Karpas-422 (cell line): ENCODE measurements at regions not wholly inside any gene's neighbourhood (a gene's known extent, or its start where the extent isn't known, plus 50 kb on each side); places are given as distances from the start of the nearest gene placed in this dataset.
"Not testable (repeated sequence)": the region's sequence is repeated elsewhere in the genome, so short reads cannot be mapped to it uniquely, and the experiment has no call there.

Experiments
- DNase-seq: peaks from one replicate; pipeline ENCODE4 v3.0.0-alpha.2; 2015
- H2AFZ ChIP-seq: fragments of 200-600 bp; sonication (generic); 2 replicates; pipeline ENCODE4 v1.6.1; 2014; ENCODE audit warnings: antibody characterized with exemption, low read length, mixed read lengths
- H3K27ac ChIP-seq: fragments of 200-600 bp; sonication (generic); 2 replicates; pipeline ENCODE4 v1.5.1; 2014; ENCODE audit warnings: mild to moderate bottlenecking, low read length, moderate library complexity
- H3K27me3 ChIP-seq: fragments of 200-600 bp; sonication (generic); 2 replicates; pipeline ENCODE4 v1.6.1; 2014; ENCODE audit warnings: low read length, mixed read lengths
- H3K36me3 ChIP-seq: fragments of 200-600 bp; sonication (generic); 2 replicates; pipeline ENCODE4 v1.6.1; 2014; ENCODE audit warnings: low read length, mixed read lengths; ENCODE audit not compliant: insufficient read depth
- H3K4me1 ChIP-seq: fragments of 200-600 bp; sonication (generic); 2 replicates; pipeline ENCODE4 v1.6.1; 2014; ENCODE audit warnings: mild to moderate bottlenecking, low read length, mixed read lengths
- H3K4me2 ChIP-seq: fragments of 200-600 bp; sonication (generic); 2 replicates; pipeline ENCODE4 v1.6.1; 2014; ENCODE audit warnings: low read length, low read depth, mild to moderate bottlenecking; ENCODE audit not compliant: poor library complexity, severe bottlenecking
- H3K4me3 ChIP-seq: fragments of 200-600 bp; sonication (generic); 2 replicates; pipeline ENCODE4 v1.5.1; 2014; ENCODE audit warnings: mild to moderate bottlenecking, antibody characterized with exemption, low read length, mixed read lengths
- H3K79me2 ChIP-seq: fragments of 200-600 bp; sonication (generic); 2 replicates; pipeline ENCODE4 v1.6.1; 2014; ENCODE audit warnings: mild to moderate bottlenecking, low read length, mixed read lengths
- H3K9ac ChIP-seq: fragments of 200-600 bp; sonication (generic); 2 replicates; pipeline ENCODE4 v1.6.0; 2014; ENCODE audit warnings: low read length
- H3K9me2 ChIP-seq: fragments of 200-600 bp; sonication (generic), shearing (Covaris generic); replicated peaks from 2 replicates; pipeline ENCODE4 v1.6.0; 2014; ENCODE audit warnings: mild to moderate bottlenecking, low read length, moderate library complexity; ENCODE audit not compliant: insufficient read depth
- H3K9me3 ChIP-seq: fragments of 300-700, 200-600 bp; sonication (generic); 2 replicates; pipeline ENCODE4 v1.6.1; 2014; ENCODE audit warnings: low read length, mixed read lengths
- H4K20me1 ChIP-seq: fragments of 200-600 bp; sonication (generic); 2 replicates; pipeline ENCODE4 v1.6.1; 2014; ENCODE audit warnings: mild to moderate bottlenecking, antibody characterized with exemption, low read length, low read depth; ENCODE audit not compliant: insufficient read depth

DNA sequence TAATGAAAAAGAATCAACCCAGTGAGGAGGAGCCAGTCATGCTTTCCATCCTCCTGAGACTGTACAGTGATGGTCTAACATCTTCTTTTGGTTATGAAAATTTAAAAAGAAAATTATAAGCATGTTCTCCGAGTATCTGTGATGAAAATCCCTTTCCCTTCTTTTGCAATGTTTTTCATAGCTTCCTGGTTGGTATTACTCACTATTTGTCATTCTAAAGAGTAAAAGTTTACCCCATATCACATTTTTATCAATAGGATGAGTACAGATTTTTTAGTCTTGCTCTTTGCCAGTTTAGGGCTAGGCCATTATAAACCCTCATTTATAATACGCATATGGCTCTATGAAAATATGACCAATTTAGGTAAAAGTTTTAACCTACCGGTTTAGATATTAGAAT, 564.1 kb downstream of the SUCLG1 start:
- no peaks in the 10 kb centered on the region for H3K27me3 ChIP-seq
- no peak overlapping the region for H3K4me3 ChIP-seq
- peaks cover 6% of the 10 kb centered on the region for H3K9me2 ChIP-seq
- no peaks in the 10 kb centered on the region for H3K36me3 ChIP-seq
- no peaks in the 10 kb centered on the region for H3K79me2 ChIP-seq
- H4K20me1 ChIP-seq = no peaks in the 10 kb centered on the region
- H3K27ac ChIP-seq = no peak overlapping the region
- H2AFZ ChIP-seq = no peak overlapping the region
- H3K4me1 ChIP-seq = no peaks in the 10 kb centered on the region
- no peak for DNase-seq
- no peak overlapping the region for H3K4me2 ChIP-seq
- H3K9me3 ChIP-seq = 0 out of 2 replicates have a peak, but pooled peaks cover 3% of the 10 kb centered on the region
- H3K9ac ChIP-seq = no peak overlapping the region

DNA sequence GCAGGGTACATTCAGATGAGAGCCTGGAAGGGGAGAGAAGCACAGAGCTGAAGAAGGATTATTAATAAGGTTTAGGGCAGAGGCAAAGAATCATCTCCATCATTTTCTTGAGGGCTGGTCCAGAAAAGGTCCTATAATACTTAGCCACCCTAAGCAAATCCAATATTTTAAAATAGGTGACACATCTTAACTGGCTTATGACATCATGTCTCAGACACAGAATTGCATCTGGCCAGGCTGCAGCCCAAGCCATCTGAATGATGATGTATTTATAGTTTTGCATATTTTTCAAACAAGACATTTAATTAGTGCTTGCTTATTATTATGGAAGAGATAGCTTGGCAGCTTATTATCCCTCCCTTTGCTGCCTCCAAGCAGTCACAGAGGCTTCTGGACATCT, 571.3 kb downstream of the SUCLG1 start:
- Histone ChIP-seq H3K36me3 (no peaks in the 10 kb centered on the region), H3K9me3 (peaks cover 17% of the 10 kb centered on the region), H3K4me1 (no peaks in the 10 kb centered on the region), H3K4me3 (no peak overlapping the region), H3K9ac (no peak overlapping the region), H3K27ac (no peak overlapping the region), H3K9me2 (no peaks in the 10 kb centered on the region), H2AFZ (no peak overlapping the region), H3K27me3 (no peaks in the 10 kb centered on the region), H4K20me1 (no peaks in the 10 kb centered on the region), H3K79me2 (no peaks in the 10 kb centered on the region), H3K4me2 (no peak overlapping the region)
- DNase-seq = no peak

DNA sequence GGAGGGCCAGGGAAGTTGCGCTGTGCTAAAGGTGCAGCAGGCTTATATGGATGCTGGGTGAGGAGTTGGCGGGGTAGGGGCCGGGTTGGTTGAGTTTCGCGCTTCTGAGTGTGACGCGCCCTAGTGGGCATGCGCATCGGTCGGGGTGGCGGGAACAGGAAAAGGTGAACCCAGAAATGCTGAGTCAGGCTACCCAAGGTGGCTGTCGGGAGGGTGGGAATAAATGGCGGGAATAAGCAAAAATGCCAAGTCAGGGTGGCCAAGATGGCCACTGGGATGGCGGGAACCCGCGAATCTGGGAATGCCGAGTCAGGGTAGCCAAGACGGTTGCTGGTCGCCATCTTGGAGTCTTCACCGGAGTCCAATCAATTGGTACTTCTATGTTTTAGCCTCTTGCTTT, 580.0 kb downstream of the SUCLG1 start:
- Histone ChIP-seq H3K9ac (no peak overlapping the region), H3K36me3 (no peaks in the 10 kb centered on the region), H3K4me1 (no peaks in the 10 kb centered on the region), H3K9me2 (no peaks in the 10 kb centered on the region), H3K27me3 (no peaks in the 10 kb centered on the region), H3K9me3 (peaks cover 19% of the 10 kb centered on the region), H4K20me1 (no peaks in the 10 kb centered on the region), H3K79me2 (no peaks in the 10 kb centered on the region), H3K4me3 (no peak overlapping the region), H2AFZ (no peak overlapping the region), H3K4me2 (no peak overlapping the region), H3K27ac (no peak overlapping the region)
- DNase-seq = no peak

DNA sequence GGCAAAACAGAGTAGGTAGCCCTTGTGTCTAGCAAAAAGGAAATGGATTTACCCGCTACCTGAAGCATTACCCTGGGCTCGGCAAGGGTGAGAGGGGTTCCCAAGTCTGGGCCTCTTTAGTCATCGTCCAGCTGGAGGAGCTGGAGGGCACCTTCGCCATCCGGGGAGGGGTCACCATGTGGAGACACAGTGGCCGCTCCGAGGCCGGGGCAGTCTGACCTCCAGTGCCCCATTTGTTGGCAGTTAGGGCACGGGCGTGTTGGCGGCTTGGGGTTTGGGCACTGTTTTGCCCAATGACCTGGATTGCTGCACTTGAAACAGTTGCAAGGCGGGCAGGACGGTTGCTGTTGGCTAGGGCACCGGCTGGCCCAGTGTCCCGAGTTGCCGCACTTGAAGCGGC, 581.8 kb downstream of the SUCLG1 start:
- H2AFZ ChIP-seq, H3K79me2 ChIP-seq, H4K20me1 ChIP-seq, H3K27ac ChIP-seq, H3K36me3 ChIP-seq, H3K9me2 ChIP-seq, H3K4me2 ChIP-seq, DNase-seq, H3K27me3 ChIP-seq, H3K9ac ChIP-seq, H3K4me1 ChIP-seq, H3K4me3 ChIP-seq: not testable (repeated sequence)
- peaks cover 27% of the 10 kb centered on the region for H3K9me3 ChIP-seq

DNA sequence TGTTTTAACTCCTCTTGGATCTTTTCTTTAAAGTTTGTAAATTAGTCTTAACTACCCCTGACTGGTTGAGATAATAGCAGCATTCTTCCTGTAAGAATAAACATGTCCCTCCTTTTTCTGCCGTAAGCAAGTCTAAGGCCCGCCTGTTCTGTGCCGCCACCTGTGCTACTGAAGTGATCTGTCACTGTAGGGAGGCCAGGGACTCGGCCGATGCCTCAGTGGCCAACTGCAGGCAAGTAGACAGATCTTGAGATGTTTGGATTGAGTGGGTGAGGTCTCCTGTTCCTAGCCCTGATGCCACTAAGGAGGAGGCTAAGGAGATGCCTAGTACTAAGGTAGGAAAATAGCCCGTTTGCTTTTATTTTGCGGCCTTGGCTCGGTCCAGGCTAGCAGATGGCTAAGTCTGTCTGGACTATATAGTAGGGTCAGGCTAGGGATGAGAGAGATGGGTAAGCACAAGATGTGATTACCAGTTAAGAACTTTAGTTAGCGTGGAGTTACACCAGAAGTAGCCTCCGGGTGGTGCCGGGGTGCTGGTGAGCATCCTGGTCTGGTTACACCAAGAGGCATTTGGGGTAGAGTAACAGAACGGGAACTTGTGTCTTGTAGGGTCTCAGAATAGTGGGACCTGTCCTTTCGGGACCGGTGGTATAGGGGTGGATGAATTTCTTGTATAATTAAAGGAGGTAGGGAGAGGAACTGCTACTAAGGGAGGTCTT, 584.2 kb downstream of the SUCLG1 start:
- Histone ChIP-seq H3K27me3 (no peaks in the 10 kb centered on the region), H3K9ac (no peak overlapping the region), H3K4me1 (no peaks in the 10 kb centered on the region), H3K4me2 (no peak overlapping the region), H3K36me3 (no peaks in the 10 kb centered on the region), H3K9me2 (no peaks in the 10 kb centered on the region), H3K79me2 (no peaks in the 10 kb centered on the region), H4K20me1 (no peaks in the 10 kb centered on the region), H2AFZ (no peak overlapping the region), H3K9me3 (peaks cover 25% of the 10 kb centered on the region), H3K4me3 (no peak overlapping the region), H3K27ac (no peak overlapping the region)
- DNase-seq = no peak

DNA sequence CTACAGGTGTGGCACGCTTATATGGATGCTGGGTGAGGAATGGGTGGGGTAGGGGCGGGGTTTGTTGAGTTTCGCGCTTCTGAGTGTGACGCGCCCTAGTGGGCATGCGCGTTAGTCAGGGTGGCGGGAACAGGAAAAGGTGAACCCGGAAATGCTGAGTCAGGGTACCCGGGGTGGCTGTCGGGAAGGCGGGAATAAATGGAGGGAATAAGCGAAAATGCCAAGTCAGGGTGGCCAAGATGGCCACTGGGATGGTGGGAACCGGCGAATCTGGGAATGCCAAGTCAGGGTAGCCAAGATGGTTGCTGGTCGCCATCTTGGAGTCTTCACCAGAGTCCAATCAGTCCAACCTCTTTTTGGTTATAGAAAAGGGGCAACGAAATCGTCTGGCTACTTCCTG, 585.0 kb downstream of the SUCLG1 start:
- no peak overlapping the region for H2AFZ ChIP-seq
- H3K4me2 ChIP-seq = no peak overlapping the region
- H3K9me3 ChIP-seq = peaks cover 25% of the 10 kb centered on the region
- no peak overlapping the region for H3K9ac ChIP-seq
- H3K27me3 ChIP-seq = no peaks in the 10 kb centered on the region
- H3K27ac ChIP-seq = no peak overlapping the region
- no peak overlapping the region for H3K4me3 ChIP-seq
- H3K36me3 ChIP-seq = no peaks in the 10 kb centered on the region
- H4K20me1 ChIP-seq = no peaks in the 10 kb centered on the region
- no peak for DNase-seq
- no peaks in the 10 kb centered on the region for H3K4me1 ChIP-seq
- no peaks in the 10 kb centered on the region for H3K79me2 ChIP-seq
- no peaks in the 10 kb centered on the region for H3K9me2 ChIP-seq

DNA sequence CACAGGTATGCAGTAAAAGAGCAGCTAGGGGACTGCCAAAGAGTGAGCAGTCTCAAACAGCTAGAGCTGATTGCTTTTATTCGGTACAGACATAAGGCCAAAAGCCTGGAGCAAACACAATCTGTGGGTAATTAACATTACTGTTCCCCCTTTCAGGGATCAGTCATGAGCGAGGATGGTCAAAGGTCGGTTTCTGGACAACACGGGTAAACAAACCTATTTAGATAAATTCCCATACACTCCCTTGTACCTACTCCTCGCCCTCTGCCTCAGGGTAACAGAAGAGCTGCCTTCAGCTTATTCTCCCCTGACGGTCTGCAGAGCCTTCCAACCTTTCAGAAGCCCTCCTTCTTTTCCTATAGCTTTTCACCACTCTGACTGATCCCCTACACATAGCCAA, 586.0 kb downstream of the SUCLG1 start:
- Histone ChIP-seq H3K4me2 (no peak overlapping the region), H3K27ac (no peak overlapping the region), H3K4me1 (no peaks in the 10 kb centered on the region), H3K4me3 (no peak overlapping the region), H3K36me3 (no peaks in the 10 kb centered on the region), H3K79me2 (no peaks in the 10 kb centered on the region), H3K9me2 (no peaks in the 10 kb centered on the region), H3K27me3 (no peaks in the 10 kb centered on the region), H3K9ac (no peak overlapping the region), H3K9me3 (peaks cover 20% of the 10 kb centered on the region), H2AFZ (no peak overlapping the region), H4K20me1 (no peaks in the 10 kb centered on the region)
- DNase-seq = no peak

DNA sequence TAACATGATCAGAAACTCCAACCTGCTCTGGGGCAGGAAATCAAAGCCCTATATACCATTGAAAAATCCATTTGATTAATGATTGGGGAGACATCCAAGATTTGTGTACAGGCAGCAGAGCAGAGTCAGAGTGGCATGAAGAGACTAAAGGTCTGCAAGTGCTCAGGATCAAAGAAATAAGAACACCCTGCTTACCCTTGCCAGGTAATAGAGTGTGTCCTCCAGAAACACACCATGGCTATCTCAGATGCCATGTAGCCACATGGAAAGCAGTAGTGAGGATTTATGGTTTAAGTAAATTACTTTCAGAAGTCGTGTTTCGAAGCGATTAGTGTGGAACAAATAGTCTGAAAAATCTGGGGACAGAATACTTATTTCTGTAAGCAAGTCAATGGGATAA, 592.9 kb downstream of the SUCLG1 start:
- H4K20me1 ChIP-seq = no peaks in the 10 kb centered on the region
- H2AFZ ChIP-seq = no peak overlapping the region
- no peak overlapping the region for H3K27ac ChIP-seq
- H3K79me2 ChIP-seq = no peaks in the 10 kb centered on the region
- no peak overlapping the region for H3K4me3 ChIP-seq
- H3K9me2 ChIP-seq = 0 out of 2 replicates have a peak, but pooled peaks cover 4% of the 10 kb centered on the region
- H3K36me3 ChIP-seq = no peaks in the 10 kb centered on the region
- H3K9me3 ChIP-seq = peaks cover 8% of the 10 kb centered on the region
- DNase-seq = no peak
- H3K9ac ChIP-seq = no peak overlapping the region
- H3K27me3 ChIP-seq = no peaks in the 10 kb centered on the region
- no peaks in the 10 kb centered on the region for H3K4me1 ChIP-seq
- H3K4me2 ChIP-seq = no peak overlapping the region
